Colon (tissue), 2 donors: ENCODE measurements at regions not wholly inside any gene's neighbourhood (a gene's known extent, or its start where the extent isn't known, plus 50 kb on each side); places are given as distances from the start of the nearest gene placed in this dataset.
"Not testable (repeated sequence)": the region's sequence is repeated elsewhere in the genome, so short reads cannot be mapped to it uniquely, and the experiment has no call there.

ENCODE experiments used
- FAIRE-seq: peaks from 2 replicates; lab custom pipeline; 2012; peaks lifted over from hg19 to GRCh38; lab: Jason Lieb, UNC
- donor health status: control.
- donor health status: control.

GRCh38 chr12:68425998-68426397 is 93.8 kb upstream of the MDM1 start:
- FAIRE-seq = no peak

- no peak for FAIRE-seq
Measured at GRCh38 chr12:68428211-68428610, 96.0 kb upstream of the MDM1 start.

- no peak for FAIRE-seq
Measured at GRCh38 chr12:68428724-68429501, 96.8 kb upstream of the MDM1 start.

GRCh38 chr12:68429696-68430095 is 97.5 kb upstream of the MDM1 start:
- FAIRE-seq = no peak

- FAIRE-seq = no peak
Measured at GRCh38 chr12:68431786-68432185, 99.6 kb upstream of the MDM1 start.

GRCh38 chr12:68432622-68433021 is 100.5 kb upstream of the MDM1 start:
- FAIRE-seq = no peak

GRCh38 chr12:68434391-68435298 is 102.5 kb upstream of the MDM1 start:
- FAIRE-seq = no peak

GRCh38 chr12:68435299-68435637 is 103.1 kb upstream of the MDM1 start:
- FAIRE-seq = no peak

GRCh38 chr12:68435816-68436215 is 103.7 kb upstream of the MDM1 start:
- FAIRE-seq = no peak

- no peak for FAIRE-seq
Measured at GRCh38 chr12:68438601-68439000, 106.4 kb upstream of the MDM1 start.

GRCh38 chr12:68439368-68440045 is 107.3 kb upstream of the MDM1 start:
- FAIRE-seq = no peak

GRCh38 chr12:68440068-68440581 is 108.0 kb upstream of the MDM1 start:
- FAIRE-seq = no peak

GRCh38 chr12:68441167-68441566 is 109.0 kb upstream of the MDM1 start:
- no peak for FAIRE-seq

- FAIRE-seq = not testable (repeated sequence)
Measured at GRCh38 chr12:68442353-68442972, 110.3 kb upstream of the MDM1 start.

GRCh38 chr12:68443695-68444094 is 111.5 kb upstream of the MDM1 start:
- not testable (repeated sequence) for FAIRE-seq

- no peak for FAIRE-seq
Measured at GRCh38 chr12:68445824-68446223, 113.7 kb upstream of the MDM1 start.

GRCh38 chr12:68446384-68446783 is 114.2 kb upstream of the MDM1 start:
- no peak for FAIRE-seq

- no peak for FAIRE-seq
Measured at GRCh38 chr12:68446901-68447796, 115.0 kb upstream of the MDM1 start.

- no peak for FAIRE-seq
Measured at GRCh38 chr12:68447797-68448260, 115.7 kb upstream of the MDM1 start.

GRCh38 chr12:68449196-68449595 is 117.0 kb upstream of the MDM1 start:
- no peak for FAIRE-seq

GRCh38 chr12:68450947-68451260 is 118.7 kb upstream of the MDM1 start:
- no peak for FAIRE-seq
